HepG2 (cell line): ENCODE measurements at regions not wholly inside any gene's neighbourhood (a gene's known extent, or its start where the extent isn't known, plus 50 kb on each side); places are given as distances from the start of the nearest gene placed in this dataset.

ENCODE experiments used
- ATAC-seq: fragments of 200-7000 bp; cut with Tn5 transposase; 3 replicates; pipeline ENCODE4 v1.9.1; 2020; ENCODE audit warnings: mild to moderate bottlenecking, moderate library complexity
- BruUV-seq: library from RNA; stranded (reverse); fragments of 400-500 nt; replicated peaks from 2 replicates; lab custom pipeline; 2021; lab: Mats Ljungman, UMichigan
- CTCF ChIA-PET: fragments of 300-600 bp; formaldehyde crosslinking; extraction: SDS; loops from one replicate; lab custom pipeline; 2021; ENCODE audit warnings: low total read pairs, inconsistent platforms, low intra/inter-chr PET ratio; lab: Yijun Ruan, JAX
- POLR2A ChIA-PET: fragments of 350-600 bp; sonication (Branson Sonifier 250); formaldehyde crosslinking; loops from one replicate; lab custom pipeline; 2020; ENCODE audit warnings: antibody characterized with exemption, inconsistent platforms; lab: Yijun Ruan, JAX
- DNase-seq: peaks from one replicate; pipeline ENCODE4 v3.0.0-alpha.2; 2015; ENCODE audit warnings: low spot score
- FAIRE-seq: peaks from 3 replicates; lab custom pipeline; 2011; peaks lifted over from hg19 to GRCh38; lab: Jason Lieb, UNC
- H2AFZ ChIP-seq: one replicate; pipeline ENCODE4 v1.6.1; 2011; ENCODE audit warnings: low read length, inconsistent platforms
- H3K27ac ChIP-seq: fragments of 300-600 bp; 3 replicates; pipeline ENCODE4 v1.8.0; 2011; ENCODE audit warnings: mixed run types, mild to moderate bottlenecking, mixed read lengths, low read length, inconsistent platforms; ENCODE audit not compliant: insufficient read depth; ENCODE audit errors: extremely low read length
- H3K27me3 ChIP-seq, 2 experiments: fragments of 200-600 bp in 1 of 2; 2 replicates in 1 of 2; 3 replicates in 1 of 2; pipeline versions ENCODE4 v1.6.0 to v1.8.0; 2011; ENCODE audit warnings: low read length in 2 of 2, mild to moderate bottlenecking in 2 of 2, moderate library complexity in 2 of 2, inconsistent platforms in 1 of 2; ENCODE audit not compliant: insufficient read depth in 2 of 2, control insufficient read depth in 1 of 2
- H3K36me3 ChIP-seq, 2 experiments: fragments of 200-600 bp in 1 of 2; replicated peaks in 1 of 2; 2 replicates in 1 of 2; 3 replicates in 1 of 2; pipeline versions ENCODE4 v1.5.1 to v1.8.0; 2011; ENCODE audit warnings: low read length in 2 of 2, inconsistent platforms in 1 of 2; ENCODE audit not compliant: insufficient read depth in 2 of 2, control insufficient read depth in 1 of 2
- H3K4me1 ChIP-seq: 2 replicates; pipeline ENCODE4 v1.5.1; 2012; ENCODE audit warnings: low read length, inconsistent platforms; ENCODE audit not compliant: insufficient read depth
- H3K4me2 ChIP-seq: 2 replicates; pipeline ENCODE4 v1.6.0; 2011; ENCODE audit warnings: low read depth, low read length, inconsistent platforms
- H3K4me3 ChIP-seq, 3 experiments: fragments of 200-600 bp in 1 of 3; sonication (generic), shearing (Covaris generic) in 1 of 3; replicated peaks in 1 of 3; 2 replicates each; pipeline ENCODE4 v1.5.1; 2011 to 2016; ENCODE audit warnings: low read length in 3 of 3, inconsistent platforms in 2 of 3, low read depth in 2 of 3, mild to moderate bottlenecking in 2 of 3, control low read depth in 1 of 3, mixed read lengths in 1 of 3; ENCODE audit not compliant: insufficient read depth in 1 of 3
- H3K79me2 ChIP-seq: one replicate; pipeline ENCODE4 v1.6.1; 2011; ENCODE audit warnings: low read length, inconsistent platforms; ENCODE audit not compliant: insufficient read depth
- H3K9ac ChIP-seq: 2 replicates; pipeline ENCODE4 v1.6.0; 2011; ENCODE audit warnings: mild to moderate bottlenecking, low read depth, low read length, inconsistent platforms; ENCODE audit not compliant: insufficient read depth
- H3K9me3 ChIP-seq: 2 replicates; pipeline ENCODE4 v1.5.1; 2012; ENCODE audit warnings: mild to moderate bottlenecking, low read length
- H4K20me1 ChIP-seq: 2 replicates; pipeline ENCODE4 v1.6.0; 2011; ENCODE audit warnings: inconsistent platforms, mild to moderate bottlenecking, low read length, moderate library complexity; ENCODE audit not compliant: insufficient read depth
- MAFF ChIP-seq: IDR thresholded peaks from 2 replicates; pipeline ENCODE4 v1.6.1; 2011; ENCODE audit warnings: low read depth, low read length, improper control_type of control experiment
- MIER2 ChIP-seq: IDR thresholded peaks from 2 replicates; pipeline ENCODE4 v1.6.1; 2016; ENCODE audit warnings: missing biosample characterization, missing genetic modification reagents
- RXRB ChIP-seq: IDR thresholded peaks from 2 replicates; pipeline ENCODE4 v1.6.1; 2016; ENCODE audit warnings: borderline replicate concordance, missing genetic modification reagents, missing compliant biosample characterization
- SETDB1 ChIP-seq: sonication (generic); formaldehyde crosslinking; IDR thresholded peaks from 2 replicates; pipeline ENCODE4 v1.5.1; 2020; ENCODE audit warnings: missing genetic modification reagents, mild to moderate bottlenecking, borderline replicate concordance
- SRF ChIP-seq: IDR thresholded peaks from 2 replicates; pipeline ENCODE4 v1.6.1; 2011; ENCODE audit warnings: mild to moderate bottlenecking, low read depth, low read length, moderate library complexity
- ZBTB37 ChIP-seq: sonication (generic); formaldehyde crosslinking; IDR thresholded peaks from 2 replicates; pipeline ENCODE4 v1.4.0; 2020; ENCODE audit warnings: mild to moderate bottlenecking, missing genetic modification reagents
- ZNF274 ChIP-seq: sonication (generic); formaldehyde crosslinking; IDR thresholded peaks from 2 replicates; pipeline ENCODE4 v1.5.1; 2020; ENCODE audit warnings: mild to moderate bottlenecking, missing genetic modification reagents
- ZNF281 ChIP-seq: sonication (generic); formaldehyde crosslinking; IDR thresholded peaks from 2 replicates; pipeline ENCODE4 v1.4.0; 2020; ENCODE audit warnings: missing genetic modification reagents, borderline replicate concordance
- ZNF362 ChIP-seq: sonication (generic); formaldehyde crosslinking; IDR thresholded peaks from 2 replicates; pipeline ENCODE4 v1.4.0; 2020; ENCODE audit warnings: missing genetic modification reagents, mild to moderate bottlenecking, borderline replicate concordance
- ZNF431 ChIP-seq: sonication (generic); formaldehyde crosslinking; IDR thresholded peaks from 2 replicates; pipeline ENCODE4 v1.9.0; 2022; ENCODE audit warnings: missing genetic modification reagents, low read depth, mild to moderate bottlenecking, borderline replicate concordance
- ZNF510 ChIP-seq: sonication (generic); formaldehyde crosslinking; IDR thresholded peaks from 2 replicates; pipeline ENCODE4 v1.4.0; 2020; ENCODE audit warnings: low read depth, mild to moderate bottlenecking, missing genetic modification reagents
- ZNF558 ChIP-seq: sonication (generic); formaldehyde crosslinking; IDR thresholded peaks from 2 replicates; pipeline ENCODE4 v1.9.0; 2022; ENCODE audit warnings: mild to moderate bottlenecking, missing genetic modification reagents, borderline replicate concordance
- ZNF589 ChIP-seq: sonication (generic); formaldehyde crosslinking; conservative IDR thresholded peaks from 2 replicates; pipeline ENCODE4 v1.8.0; 2022; ENCODE audit warnings: mild to moderate bottlenecking, moderate library complexity, missing genetic modification reagents
- WGBS: methylation state at CpG from one replicate; pipeline ENCODE4 v1.1.6; 2017; ENCODE audit warnings: low lambda C conversion rate; 5-methylcytosine and 5-hydroxymethylcytosine counted together
- in situ Hi-C: cut with HindIII; loops from 2 replicates; pipeline ENCODE4 v1.10.0; 2017; ENCODE audit warnings: low pct_unique_long_range_greater_than_20kb; ENCODE audit not compliant: extremely low pct_ligation_motif_present
- intact Hi-C: fragments of 100-400 bp; cut with micrococcal nuclease; formaldehyde crosslinking; loops from one replicate; pipeline ENCODE4 v1.10.0; 2022; ENCODE audit not compliant: unreplicated experiment

GRCh38 chr13:40336228-40337221 lies 329.9 kb downstream of the FOXO1 start (continued):
- peak; percentile 88 for TF ChIP-seq ZNF281
- TF ChIP-seq ZBTB37 (CRISPR knock-in tag) = peak; percentile 70; the same call in 1 of the 2 replicates
- no peak for TF ChIP-seq MAFF

DNA sequence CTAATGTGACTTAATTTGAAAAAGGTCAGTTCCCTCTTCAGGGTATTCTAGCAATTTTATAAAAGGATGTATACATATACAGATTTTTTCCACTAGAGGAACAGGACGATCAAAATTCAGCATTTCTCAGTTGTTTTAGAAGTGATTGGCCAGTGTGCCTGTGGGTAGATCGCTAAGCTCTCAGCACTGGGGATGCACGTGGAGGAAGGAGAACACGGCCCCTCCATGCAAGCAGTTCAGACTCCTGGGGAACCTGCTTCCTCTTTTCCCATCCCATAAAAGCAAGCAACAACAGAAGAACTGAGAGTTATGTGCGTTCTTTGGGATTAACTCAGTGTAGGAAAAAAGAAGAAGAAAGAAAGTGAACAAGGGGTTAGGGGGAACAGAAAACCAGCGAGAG lies 328.8 kb downstream of the FOXO1 start:
- FAIRE-seq (no peak), ATAC-seq (no peak)
- Histone ChIP-seq H3K9me3 (no peaks in the 10 kb centered on the region), H4K20me1 (no peaks in the 10 kb centered on the region), H3K27ac (peak overlapping the region; percentile 80)
- in situ Hi-C loops = loop anchor here (10.0 kb wide), 1 partner anchor 327 kb away; the partner anchor contains the start of gene FOXO1
- BruUV-seq = no TSS peak
- CTCF ChIA-PET = no interaction called here
- TF ChIP-seq ZNF274 (CRISPR knock-in tag) (no peak), ZNF510 (CRISPR knock-in tag) (no peak), ZNF558 (no peak), MIER2 (CRISPR knock-in tag) (no peak), ZNF589 (no peak), ZNF362 (CRISPR knock-in tag) (no peak), ZNF431 (CRISPR knock-in tag) (no peak), SRF (no peak), RXRB (no peak), SETDB1 (CRISPR knock-in tag) (no peak)
- TF ChIP-seq, all 625 proteins: peak for 0
- DNase-seq = no peak
- Histone ChIP-seq H3K4me2 (no peak overlapping the region), H3K79me2 (no peaks in the 10 kb centered on the region), H3K27me3 (no peaks in the 10 kb centered on the region), H3K4me1 (peaks cover 77% of the 10 kb centered on the region), H3K9ac (no peak overlapping the region), H3K36me3 (no peaks in the 10 kb centered on the region), H2AFZ (no peak overlapping the region), H3K4me3 (no peak overlapping the region)
- intact Hi-C loops = no loop called here
- POLR2A ChIA-PET = interaction anchor here (2.2 kb wide), 1 partner anchor 8 kb away, joined by 23 read pairs; no protein-coding TSS in a partner anchor
- 96% methylated on average over 6 of the region's 6 CpGs for WGBS
